ENCODE measurements at regions not wholly inside any gene's neighbourhood (a gene's known extent, or its start where the extent isn't known, plus 50 kb on each side); places are given as distances from the start of the nearest gene placed in this dataset.
"Not testable (repeated sequence)": the region's sequence is repeated elsewhere in the genome, so short reads cannot be mapped to it uniquely, and the experiment has no call there.

DNA sequence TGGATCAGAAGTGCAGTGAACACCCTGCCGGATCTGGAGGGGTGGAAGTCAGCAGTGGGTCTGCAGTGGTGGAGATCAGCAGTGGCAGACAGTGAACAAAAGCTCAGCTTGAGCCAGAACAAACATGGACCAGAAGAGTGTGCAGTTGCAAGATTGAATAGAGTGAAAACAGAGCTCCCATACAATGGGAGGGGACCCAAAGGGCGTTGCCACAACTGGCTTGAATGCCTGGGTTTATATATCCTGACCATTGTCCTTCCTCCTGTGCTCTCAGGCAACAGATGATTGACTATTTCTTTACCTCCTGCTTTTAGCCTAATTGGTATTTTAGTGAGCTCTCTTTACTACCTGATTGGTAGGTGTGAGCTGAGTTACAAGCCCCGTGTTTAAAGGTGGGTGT, 522.1 kb downstream of the TMEM135 start:
- not testable (repeated sequence) for DNase-seq (ENCODE audit: low read depth in 2 of 2)

DNA sequence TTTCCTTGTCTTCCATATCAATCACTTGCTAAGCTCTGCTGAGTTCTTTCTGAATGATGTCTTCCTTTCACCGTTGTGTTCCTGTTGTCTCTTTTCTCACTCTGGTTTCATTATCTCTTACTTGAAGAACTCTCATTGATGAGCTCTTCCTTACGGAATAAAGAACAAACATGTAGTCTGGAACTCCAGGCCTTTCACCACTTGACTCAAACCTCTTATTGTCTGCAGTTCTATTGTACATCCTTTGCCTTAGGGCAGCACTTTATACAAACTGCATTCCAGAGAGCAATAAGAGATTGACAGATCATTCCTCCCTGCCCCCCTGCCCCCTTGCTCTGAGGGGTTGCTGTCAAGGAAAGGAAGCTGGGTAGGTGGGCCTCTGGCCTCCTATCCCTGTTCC, 517.4 kb downstream of the TMEM135 start:
- no peak for DNase-seq (ENCODE audit: low read depth in 2 of 2)

DNA sequence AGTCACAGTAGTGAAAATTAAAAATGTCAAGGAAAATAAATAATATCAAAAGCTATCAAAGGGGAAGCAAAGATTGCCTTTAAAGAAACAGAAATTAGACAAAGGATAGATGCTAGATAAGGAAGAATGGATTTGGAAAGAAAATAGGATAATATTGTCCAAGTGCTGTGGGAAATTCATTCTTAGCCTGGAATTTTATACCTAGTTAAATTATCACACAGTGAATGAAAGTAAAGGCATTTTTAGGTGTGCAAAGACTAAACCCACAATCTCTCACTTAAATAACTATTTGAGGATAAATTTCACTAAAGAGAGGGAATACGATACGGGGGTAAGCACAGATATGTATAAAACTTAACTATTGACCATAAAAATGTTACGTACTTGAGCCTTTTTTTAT, 511.1 kb downstream of the TMEM135 start:
- no peak for DNase-seq (ENCODE audit: low read depth in 2 of 2)

DNA sequence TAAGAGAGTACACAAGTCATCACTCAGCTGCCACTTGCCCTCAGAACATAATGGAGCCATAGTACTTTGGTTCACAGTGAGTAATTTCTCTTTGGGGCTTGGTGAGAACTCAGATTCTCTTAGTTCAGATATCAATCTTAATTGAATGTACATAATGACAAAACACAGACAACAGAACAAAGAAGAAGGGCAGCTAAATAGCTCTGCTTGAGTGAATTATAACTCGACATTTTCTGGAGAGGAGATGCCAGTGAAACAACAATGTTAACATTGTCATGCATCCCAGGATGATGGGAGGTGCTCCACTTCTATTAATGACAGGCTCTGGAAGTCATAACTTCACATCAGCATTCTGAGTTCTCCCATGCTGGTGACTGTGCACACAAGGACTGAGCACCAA, 508.1 kb downstream of the TMEM135 start:
- no peak for DNase-seq (ENCODE audit: low read depth in 2 of 2)

DNA sequence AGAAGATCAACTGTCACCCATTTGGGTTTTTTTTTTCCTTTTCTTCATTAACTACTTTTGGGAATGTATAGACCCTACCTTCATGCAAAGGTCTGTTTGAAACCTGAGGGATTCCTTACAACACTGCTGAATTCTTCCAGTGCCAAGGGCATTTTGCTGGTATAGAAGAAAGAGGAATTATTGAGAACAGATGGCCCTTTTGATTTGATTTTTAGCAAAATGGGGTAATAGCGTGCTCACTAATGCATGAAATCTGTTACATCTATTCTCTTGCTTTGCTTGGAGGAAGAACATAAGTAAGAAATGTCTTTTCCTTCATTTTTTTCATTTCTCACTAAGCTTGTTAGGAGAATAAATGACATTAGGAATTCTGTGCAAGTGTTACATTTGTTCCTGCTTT, 501.9 kb downstream of the TMEM135 start:
- DNase-seq (ENCODE audit: low read depth in 2 of 2) = no peak

DNA sequence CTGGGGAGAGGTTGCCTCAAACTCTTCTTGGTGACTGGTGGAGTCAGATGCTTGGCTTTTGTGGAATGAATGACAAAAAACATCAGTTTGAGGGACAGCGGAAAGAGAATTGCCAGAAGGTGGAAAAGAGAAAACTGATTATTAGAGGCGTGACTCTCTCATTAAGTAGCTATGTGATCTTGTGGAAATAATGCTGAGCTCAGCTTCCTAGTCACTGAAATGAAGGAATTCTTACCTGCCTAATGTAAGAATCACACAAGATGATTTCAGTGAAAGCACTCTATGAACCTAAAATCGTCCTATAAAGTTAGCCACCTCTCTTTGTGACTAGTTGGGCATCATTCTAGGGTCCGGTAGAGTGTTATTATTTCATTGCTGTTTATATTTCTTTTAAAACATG, 498.8 kb downstream of the TMEM135 start:
- DNase-seq (ENCODE audit: low read depth in 2 of 2) = no peak

DNA sequence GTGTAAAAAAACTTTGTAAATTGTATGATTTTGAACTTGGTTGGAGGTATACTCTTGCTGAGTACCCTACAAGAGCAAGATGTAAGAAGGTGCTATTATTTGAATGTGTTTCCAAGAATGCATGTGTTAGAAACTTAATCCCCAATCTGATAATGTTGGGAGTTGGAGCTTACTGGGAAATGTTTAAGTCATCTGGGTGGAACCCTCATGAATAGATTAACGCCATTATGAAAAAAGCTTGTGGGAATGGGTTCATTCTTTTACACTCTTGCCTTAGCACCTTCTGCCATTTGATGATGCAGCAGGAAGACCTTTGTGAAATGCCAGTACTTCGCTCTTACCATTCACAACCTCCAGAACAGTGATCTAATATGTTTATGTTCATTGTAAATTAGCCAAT, 498.3 kb downstream of the TMEM135 start:
- no peak for DNase-seq (ENCODE audit: low read depth in 2 of 2)

DNA sequence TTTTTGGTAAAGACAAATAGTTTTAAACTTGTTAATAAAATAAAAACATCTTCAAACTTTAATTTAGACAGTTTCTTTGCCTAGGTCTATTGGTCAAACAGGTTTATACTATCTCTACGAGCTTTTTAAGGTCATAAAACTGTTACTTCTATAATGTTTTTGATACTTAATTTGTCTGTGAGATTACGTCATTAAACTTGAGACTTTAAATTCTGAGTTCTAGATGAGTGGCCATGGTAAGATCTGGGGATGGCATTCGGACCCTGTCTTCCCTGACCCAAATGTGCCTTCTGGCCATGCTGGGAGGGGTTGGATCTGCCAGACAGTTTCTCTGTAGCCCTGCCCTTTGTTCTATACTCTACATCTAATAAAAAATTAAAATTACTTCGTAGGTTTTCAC, 497.8 kb downstream of the TMEM135 start:
- no peak for DNase-seq (ENCODE audit: low read depth in 2 of 2)

DNA sequence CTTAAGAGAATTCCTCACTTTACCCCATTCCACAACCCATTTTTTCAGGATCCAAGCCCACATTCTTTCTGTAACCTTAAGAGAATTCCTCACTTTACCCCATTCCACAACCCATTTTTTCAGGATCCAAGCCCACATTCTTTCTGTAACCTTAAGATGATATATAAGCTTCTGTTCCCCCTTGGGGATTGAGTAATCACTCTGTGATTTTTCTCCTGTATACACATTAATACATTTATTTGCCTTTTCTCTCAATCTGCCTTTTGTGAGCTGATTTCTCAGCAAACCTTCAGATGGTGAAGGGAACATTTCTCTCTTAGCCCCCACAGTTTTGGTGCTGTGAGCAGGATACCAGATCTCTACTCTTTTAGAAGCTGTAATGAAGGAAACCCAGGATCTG, 494.1 kb downstream of the TMEM135 start:
- DNase-seq (ENCODE audit: low read depth in 2 of 2) = peak; percentile 36 to 37

DNA sequence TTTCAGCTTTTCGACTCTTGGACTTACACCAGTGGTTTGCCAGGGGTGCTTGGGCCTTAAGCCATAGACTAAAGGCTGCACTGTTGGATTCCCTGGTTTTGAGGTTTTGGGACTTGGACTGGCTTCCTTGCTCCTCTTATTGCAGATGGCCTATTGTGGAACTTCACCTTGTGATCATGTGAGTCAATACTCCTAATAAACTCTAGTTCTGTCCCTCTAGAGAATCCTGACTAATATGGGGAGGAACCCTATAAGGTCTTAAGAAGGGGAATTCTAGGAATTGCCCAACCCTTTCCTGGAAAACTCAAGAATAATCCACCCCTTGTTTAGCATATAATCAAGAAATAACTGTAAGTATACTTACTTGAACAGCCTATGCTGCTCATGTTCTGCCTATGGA, 491.8 kb downstream of the TMEM135 start:
- no peak for DNase-seq (ENCODE audit: low read depth in 2 of 2)

DNA sequence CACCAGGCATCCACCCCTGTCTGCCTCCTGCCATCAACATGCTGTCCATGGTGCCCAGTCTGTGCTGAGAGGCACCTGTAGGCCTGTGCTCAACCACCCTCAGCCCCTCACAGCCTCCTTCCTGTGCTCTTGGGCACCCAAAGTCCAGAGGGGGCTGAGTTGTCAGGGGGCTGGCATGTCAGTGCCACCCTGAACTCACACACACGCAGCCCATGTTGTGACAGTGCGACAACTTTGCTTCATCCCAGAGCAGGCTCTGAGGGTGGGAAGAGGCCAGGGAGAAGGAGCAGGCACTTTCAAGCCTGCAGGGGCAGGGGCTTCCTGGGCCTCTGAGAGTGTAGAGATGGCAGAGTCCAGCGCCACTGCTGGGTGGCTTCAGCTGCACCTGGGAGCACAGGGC, 491.0 kb downstream of the TMEM135 start:
- DNase-seq (ENCODE audit: low read depth in 2 of 2) = no peak

DNA sequence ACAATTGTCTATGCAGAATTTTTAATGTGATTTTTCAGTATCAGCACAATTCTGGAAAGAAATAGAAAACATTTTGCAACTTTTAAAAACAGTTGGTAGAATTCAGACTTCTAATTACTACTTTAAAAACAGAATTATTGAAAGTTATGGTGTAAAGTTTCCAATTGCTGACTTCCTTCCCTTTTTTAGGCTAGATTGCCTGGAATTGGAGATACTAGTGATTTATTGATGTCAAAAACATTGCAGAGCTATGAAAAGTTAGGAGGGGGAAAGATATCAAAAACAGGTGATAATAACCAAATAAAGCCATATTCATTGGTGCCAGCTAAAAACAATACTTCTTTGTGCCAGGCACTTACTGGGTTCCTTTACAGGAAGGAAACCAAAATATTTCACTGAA, 485.5 kb downstream of the TMEM135 start:
- DNase-seq (ENCODE audit: low read depth in 2 of 2) = no peak

DNA sequence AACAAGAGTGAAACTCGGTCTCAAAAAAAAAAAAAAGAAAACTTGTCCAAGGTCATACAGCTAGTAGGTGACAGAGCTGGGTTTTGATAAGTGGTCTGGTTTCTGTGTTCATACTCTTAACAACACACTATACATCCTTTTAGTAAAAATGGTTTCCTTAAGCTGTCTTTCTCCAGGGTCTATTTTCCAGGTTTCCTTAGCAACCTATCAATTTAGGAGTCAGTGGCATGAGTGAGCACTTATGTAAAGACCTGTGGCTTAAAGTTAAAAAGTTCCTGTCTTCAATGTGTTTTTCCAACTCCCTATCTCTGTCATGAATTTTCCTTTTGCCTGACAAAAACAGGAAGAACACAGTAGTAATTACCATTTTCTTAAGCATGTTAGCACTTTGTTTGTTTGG, 480.5 kb downstream of the TMEM135 start:
- DNase-seq (ENCODE audit: low read depth in 2 of 2) = no peak

DNA sequence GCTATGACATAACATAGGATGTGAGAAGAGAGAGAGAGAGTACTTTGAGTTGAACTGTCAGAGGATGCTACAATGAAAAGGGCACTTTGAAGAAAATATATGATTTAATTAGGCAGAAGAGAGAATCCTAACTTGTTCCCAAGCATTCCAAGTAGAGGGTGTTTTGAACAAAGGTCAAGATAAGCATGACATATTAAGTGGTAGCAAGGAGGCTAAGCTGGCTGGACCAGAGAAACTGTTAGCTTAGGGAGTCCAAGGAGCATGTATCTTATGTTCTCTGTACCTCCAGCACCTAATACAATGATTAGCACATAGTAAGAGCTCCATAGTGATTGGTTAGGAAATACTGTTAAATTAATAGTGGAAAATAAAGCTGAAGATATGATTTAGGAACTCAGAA, 479.6 kb downstream of the TMEM135 start:
- DNase-seq (ENCODE audit: low read depth in 2 of 2) = no peak

DNA sequence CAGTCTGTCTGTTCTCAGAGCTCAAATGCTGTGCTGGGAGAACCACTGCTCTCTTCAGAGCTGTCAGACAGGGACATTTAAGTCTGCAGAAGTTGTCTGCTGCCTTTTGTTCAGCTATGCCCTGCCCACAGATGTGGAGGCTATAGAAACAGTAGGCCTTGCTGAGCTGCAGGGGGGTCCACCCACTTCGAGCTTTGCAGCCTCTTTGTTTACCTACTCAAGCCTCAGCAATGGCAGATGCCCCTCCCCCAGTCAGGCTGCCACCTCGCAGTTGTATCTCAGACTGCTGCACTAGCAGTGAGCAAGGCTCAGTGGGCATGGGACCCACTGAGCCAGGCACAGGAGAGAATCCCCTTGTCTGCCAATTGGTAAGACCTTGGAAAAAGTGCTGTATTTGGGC, 470.0 kb downstream of the TMEM135 start:
- not testable (repeated sequence) for DNase-seq (ENCODE audit: low read depth in 2 of 2)

DNA sequence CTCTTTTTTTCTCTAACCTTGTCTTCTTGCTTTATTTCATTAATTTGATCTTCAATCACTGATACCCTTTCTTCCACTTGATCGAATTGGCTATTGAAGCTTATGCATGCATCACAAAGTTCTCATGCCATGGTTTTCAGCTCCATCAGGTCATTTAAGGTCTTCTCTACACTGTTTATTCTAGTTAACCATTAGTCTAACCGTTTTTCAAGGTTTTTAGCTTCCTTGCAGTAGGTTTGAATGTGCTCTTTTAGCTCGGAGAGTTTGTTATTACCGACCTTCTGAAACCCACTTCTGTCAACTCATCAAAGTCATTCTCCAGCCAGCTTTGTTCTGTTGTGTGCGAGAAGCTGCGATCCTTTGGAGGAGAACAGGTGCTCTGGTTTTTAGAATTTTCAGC, 469.2 kb downstream of the TMEM135 start:
- not testable (repeated sequence) for DNase-seq (ENCODE audit: low read depth in 2 of 2)

DNA sequence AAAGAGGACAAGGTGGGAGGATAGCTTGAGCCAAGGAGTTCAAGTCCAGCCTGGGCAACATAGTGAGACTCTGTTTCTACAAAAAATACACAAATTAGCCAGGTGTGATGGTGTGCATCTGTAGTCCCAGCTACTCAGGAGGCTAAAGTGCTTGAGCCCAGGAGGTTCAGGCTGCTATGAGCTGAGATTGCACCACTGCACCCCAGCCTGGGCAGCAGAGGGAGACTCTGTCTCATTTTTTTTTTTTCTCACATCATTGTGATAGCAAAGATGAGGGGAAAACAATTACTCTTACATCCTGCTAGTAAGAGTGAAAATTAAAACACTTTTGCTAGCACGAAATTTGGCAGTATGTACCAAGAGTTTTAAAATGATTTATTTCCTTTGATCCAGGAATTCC, 463.7 kb downstream of the TMEM135 start:
- DNase-seq (ENCODE audit: low read depth in 2 of 2) = no peak

DNA sequence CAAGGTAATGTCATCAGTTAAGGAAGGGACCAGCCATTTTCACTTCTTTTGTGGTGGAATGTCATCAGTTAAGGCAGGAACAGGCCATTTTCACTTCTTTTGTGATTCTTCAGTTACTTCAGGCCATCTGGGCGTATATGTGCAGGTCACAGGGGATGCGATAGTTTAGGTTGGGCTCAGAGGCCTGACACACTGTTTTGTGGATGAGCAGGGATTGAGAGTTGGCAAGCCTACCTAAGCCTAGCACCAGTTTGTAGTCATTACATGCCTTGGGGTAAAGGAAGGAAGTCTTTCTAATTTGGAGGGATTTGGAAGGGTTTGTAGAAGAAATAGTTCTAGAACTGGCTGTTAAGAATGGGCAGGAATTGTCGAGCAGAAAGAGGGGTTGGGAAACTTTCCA, 457.2 kb downstream of the TMEM135 start:
- DNase-seq (ENCODE audit: low read depth in 2 of 2) = not testable (repeated sequence)

DNA sequence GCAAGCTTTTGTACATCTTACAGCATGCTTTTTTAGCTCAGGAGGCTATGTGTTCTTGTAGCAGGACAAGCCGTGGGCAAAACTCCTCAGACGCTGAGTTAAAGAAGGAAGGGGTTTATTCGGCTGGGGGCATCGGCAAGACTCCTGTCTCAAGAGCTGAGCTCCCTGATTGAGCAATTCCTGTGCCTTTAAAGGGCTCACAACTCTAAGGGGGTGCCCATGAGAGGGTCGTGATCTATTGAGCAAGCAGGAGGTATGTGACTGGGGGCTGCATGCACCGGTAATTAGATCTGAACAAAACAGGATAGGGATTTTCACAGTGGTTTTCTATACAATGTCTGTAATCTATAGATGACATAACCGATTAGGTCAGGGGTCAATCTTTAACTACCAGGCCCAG, 456.3 kb downstream of the TMEM135 start:
- not testable (repeated sequence) for DNase-seq (ENCODE audit: low read depth in 2 of 2)

DNA sequence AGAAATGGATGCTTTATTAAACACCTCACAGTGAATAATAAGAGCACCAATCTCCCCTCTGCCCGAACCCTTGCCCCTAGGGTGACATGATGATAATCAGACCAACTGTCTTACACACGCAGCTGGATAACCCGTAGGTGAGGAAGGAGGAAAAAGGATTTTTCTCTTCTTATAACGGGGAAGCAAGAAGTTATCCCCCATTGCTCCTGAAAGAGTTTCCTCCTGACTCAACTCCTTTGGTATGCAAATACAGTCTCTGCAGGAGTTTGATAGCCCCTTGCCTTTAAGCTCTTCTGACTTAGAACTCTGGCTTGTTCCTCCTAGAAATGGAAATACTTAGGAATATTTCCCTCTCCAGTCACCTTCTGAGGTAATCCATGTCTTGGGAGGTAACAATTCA, 455.8 kb downstream of the TMEM135 start:
- peak; percentile 9 to 13 for DNase-seq (ENCODE audit: low read depth in 2 of 2)

DNA sequence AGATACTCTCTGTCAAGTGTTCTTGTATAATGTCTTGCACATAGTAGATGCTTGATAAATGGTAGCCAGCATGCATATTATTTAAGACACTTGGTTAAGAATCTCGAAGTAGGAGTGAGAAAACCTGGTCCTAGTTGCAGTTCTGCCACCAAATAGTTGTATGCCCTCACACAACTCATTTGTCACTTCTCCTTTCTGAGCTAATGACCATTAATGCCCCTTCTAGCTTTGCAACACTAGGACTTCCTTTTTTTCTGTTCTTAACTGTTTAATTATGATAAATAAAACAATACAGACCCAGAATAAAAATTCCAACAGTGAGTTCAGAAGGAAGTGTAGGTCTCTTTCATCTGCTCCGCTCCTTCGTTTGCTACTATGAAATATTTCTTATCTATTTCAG, 453.6 kb downstream of the TMEM135 start:
- DNase-seq (ENCODE audit: low read depth in 2 of 2) = no peak

DNA sequence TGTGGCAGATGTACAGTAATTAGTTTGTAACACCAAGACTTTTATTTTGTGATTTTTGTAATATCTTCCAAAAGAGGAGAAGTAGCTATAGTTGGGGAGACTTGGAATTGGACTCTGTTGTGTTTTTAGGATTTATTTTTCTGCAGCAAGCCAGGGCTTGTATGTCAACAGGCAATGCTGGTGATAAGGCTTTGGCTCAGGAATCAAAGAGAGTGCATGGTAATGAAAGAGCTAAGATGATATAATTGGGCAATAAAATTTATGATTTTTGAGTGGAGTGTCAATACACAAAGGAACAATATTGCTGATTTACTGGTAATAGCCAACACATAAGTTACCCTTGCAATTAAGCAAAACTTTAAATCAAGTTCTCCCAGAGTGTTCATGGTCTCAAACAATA, 452.9 kb downstream of the TMEM135 start:
- DNase-seq (ENCODE audit: low read depth in 2 of 2) = no peak

DNA sequence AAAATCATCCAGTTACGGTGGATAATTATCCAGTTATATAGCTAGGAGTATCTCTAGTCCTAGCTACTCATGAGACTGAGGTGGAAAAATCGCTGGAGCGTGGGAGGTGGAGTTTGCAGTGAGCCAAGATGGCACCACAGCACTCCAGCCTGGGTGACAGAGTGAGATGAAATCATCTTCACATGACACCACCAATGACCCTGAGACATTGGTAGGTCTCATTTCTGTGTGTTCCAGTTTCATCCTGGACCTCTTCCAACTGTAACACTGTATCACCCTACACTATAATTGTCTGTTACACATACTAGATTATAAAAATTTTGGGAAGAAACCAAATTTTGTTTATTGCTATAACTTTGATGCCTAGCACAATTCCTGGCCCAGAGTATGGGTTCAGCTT, 446.8 kb downstream of the TMEM135 start:
- no peak for DNase-seq (ENCODE audit: low read depth in 2 of 2)

DNA sequence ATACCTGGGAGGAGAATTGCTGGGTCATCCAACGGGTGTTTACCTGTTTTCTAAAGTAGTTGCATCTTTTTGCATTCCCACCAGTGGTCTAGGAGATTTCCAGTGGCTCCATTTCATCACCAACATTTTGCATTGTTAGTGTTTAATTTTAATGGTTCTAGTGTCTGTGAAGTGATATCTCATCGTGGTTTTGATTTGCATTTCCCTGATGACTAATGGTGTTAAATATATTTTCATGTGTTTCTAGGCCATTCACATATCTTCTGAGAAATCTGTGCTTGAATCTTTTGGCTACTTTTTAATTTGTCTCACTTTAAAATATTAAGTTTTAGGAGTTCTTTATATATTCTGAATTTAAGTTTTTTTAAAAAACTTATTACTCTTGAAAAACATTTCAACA, 439.6 kb downstream of the TMEM135 start:
- no peak for DNase-seq (ENCODE audit: low read depth in 2 of 2)

DNA sequence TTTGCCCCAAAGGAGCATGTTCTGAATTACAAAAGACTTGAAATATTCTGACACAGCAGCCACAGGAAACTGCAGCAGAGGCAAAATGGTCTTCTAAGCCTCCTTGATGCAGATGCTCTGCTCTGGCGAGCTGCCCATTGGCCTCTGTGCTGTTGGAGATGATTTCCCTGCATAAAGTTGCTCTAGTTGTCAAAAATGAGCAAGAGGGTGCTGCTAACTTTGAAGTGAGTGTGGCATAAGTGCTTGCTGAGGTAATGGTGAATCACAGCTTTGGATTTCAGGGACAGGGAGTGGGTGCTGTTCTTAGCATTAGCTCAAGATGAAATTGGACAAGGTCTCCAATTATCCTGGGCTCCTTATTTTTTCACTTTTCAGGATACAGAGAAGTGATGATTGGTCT, 435.4 kb downstream of the TMEM135 start:
- peak; percentile 82 to 83 for DNase-seq (ENCODE audit: low read depth in 2 of 2)
